Endothelial cell (in vitro differentiated cells): ENCODE measurements at regions not wholly inside any gene's neighbourhood (a gene's known extent, or its start where the extent isn't known, plus 50 kb on each side); places are given as distances from the start of the nearest gene placed in this dataset.

Experiments used
- DNase-seq: peaks from one replicate; pipeline ENCODE4 v3.0.0; 2021; ENCODE audit warnings: low spot score
- H3K27ac Mint-ChIP-seq: one replicate; pipeline ENCODE4 v1.8.0; 2021; ENCODE audit warnings: mixed read lengths, inconsistent platforms; ENCODE audit not compliant: unreplicated experiment
- H3K27me3 Mint-ChIP-seq: one replicate; pipeline ENCODE4 v1.8.0; 2021; ENCODE audit warnings: mild to moderate bottlenecking, moderate library complexity, mixed read lengths, inconsistent platforms; ENCODE audit not compliant: unreplicated experiment
- H3K36me3 Mint-ChIP-seq: one replicate; pipeline ENCODE4 v1.8.0; 2021; ENCODE audit warnings: mild to moderate bottlenecking, low read depth, mixed read lengths, inconsistent platforms; ENCODE audit not compliant: unreplicated experiment
- H3K4me1 Mint-ChIP-seq: one replicate; pipeline ENCODE4 v1.8.0; 2021; ENCODE audit warnings: mild to moderate bottlenecking, mixed read lengths, inconsistent platforms; ENCODE audit not compliant: unreplicated experiment
- H3K4me3 Mint-ChIP-seq: one replicate; pipeline ENCODE4 v1.8.0; 2021; ENCODE audit warnings: mild to moderate bottlenecking, mixed read lengths, inconsistent platforms; ENCODE audit not compliant: unreplicated experiment
- H3K9me3 Mint-ChIP-seq: one replicate; pipeline ENCODE4 v1.8.0; 2021; ENCODE audit warnings: mixed read lengths, inconsistent platforms; ENCODE audit not compliant: unreplicated experiment
- TF ChIP-seq, protein P1 (sequence below): fragments of 200-600 bp; sonication (generic); IDR thresholded peaks from one replicate; pipeline ENCODE4 v1.5.0; 2021; ENCODE audit warnings: antibody characterized with exemption; ENCODE audit not compliant: unreplicated experiment

DNA sequence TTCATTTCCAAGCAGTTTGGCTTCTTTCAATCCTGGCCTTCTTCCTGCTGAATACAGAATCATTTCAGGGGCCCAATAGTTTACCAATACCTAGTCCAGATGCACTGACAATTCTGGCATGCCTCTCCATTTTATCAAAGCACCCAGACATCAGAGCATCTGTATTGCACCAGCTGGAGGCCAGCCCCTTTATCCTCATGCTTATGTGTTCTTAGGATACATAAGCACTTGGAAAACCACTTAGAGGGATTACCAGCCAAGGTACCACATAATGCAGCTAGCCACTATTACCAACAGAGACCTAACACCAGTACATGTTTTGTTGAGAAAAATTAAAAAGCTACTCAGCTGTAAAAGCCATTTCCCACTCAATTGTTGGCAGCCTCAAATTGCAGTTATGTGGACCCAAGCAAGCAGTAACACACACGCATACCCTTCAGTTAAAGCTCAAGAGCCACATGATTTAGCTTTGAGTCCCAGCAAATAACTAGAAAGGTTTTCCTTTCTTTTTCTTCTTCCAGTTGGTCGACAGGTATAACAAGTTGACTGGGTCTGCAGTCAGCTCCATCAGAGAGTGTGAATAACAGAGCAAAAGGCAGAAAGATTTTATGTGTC lies 263.8 kb downstream of the DIO2 start:
- no peak for DNase-seq
- Mint-ChIP-seq H3K27ac (no peak overlapping the region), H3K27me3 (no peaks in the 10 kb centered on the region), H3K36me3 (no peaks in the 10 kb centered on the region), H3K4me1 (no peaks in the 10 kb centered on the region), H3K4me3 (no peak overlapping the region), H3K9me3 (no peaks in the 10 kb centered on the region)
- TF ChIP-seq, protein P1, sequence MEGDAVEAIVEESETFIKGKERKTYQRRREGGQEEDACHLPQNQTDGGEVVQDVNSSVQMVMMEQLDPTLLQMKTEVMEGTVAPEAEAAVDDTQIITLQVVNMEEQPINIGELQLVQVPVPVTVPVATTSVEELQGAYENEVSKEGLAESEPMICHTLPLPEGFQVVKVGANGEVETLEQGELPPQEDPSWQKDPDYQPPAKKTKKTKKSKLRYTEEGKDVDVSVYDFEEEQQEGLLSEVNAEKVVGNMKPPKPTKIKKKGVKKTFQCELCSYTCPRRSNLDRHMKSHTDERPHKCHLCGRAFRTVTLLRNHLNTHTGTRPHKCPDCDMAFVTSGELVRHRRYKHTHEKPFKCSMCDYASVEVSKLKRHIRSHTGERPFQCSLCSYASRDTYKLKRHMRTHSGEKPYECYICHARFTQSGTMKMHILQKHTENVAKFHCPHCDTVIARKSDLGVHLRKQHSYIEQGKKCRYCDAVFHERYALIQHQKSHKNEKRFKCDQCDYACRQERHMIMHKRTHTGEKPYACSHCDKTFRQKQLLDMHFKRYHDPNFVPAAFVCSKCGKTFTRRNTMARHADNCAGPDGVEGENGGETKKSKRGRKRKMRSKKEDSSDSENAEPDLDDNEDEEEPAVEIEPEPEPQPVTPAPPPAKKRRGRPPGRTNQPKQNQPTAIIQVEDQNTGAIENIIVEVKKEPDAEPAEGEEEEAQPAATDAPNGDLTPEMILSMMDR = no peak

DNA sequence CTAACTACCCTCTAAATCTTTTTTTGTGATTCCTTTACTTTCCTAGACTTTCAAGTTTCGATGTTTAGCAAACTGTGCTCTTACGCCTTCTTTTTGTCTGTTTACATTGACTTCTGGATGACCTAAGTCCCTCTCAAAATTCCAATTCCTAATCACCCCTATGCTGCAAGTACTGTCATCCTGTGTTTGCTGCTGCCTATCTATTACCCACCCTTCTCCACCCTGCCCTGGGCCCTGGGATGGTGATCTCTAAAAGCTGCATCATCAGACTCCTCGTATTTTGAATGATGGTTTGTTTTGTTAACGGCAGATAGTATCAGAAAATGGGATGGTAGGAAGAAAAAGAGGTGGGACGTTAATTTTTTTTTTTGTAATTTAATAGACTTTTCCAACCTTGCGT lies 272.1 kb downstream of the DIO2 start:
- no peaks in the 10 kb centered on the region for H3K36me3 Mint-ChIP-seq
- H3K9me3 Mint-ChIP-seq = no peaks in the 10 kb centered on the region
- no peak for DNase-seq
- H3K27ac Mint-ChIP-seq = no peak overlapping the region
- H3K4me1 Mint-ChIP-seq = no peaks in the 10 kb centered on the region
- no peaks in the 10 kb centered on the region for H3K27me3 Mint-ChIP-seq
- no peak overlapping the region for H3K4me3 Mint-ChIP-seq
- TF ChIP-seq, protein P1 = no peak

DNA sequence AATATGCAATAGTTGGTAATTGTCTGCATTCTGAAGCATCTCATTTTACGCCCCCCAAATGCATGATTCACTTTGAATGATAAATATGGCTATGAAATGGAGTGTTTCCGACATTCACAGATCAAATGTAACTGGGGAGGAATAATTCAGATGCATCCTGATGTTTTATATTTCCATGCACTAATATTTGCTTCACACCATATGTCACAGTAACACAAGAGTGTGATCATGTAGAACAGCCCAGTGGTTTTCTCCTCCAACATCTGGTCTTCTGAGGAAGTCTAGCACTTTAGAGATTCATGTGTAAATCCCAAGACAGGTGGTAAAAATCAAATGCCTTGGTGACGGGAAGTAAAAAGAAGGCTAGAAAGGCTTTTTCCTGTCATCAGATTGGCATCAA lies 273.1 kb downstream of the DIO2 start:
- H3K9me3 Mint-ChIP-seq = no peaks in the 10 kb centered on the region
- TF ChIP-seq, protein P1 = no peak
- H3K27ac Mint-ChIP-seq = no peak overlapping the region
- no peaks in the 10 kb centered on the region for H3K36me3 Mint-ChIP-seq
- no peak for DNase-seq
- H3K4me1 Mint-ChIP-seq = no peaks in the 10 kb centered on the region
- H3K27me3 Mint-ChIP-seq = no peaks in the 10 kb centered on the region
- no peak overlapping the region for H3K4me3 Mint-ChIP-seq

DNA sequence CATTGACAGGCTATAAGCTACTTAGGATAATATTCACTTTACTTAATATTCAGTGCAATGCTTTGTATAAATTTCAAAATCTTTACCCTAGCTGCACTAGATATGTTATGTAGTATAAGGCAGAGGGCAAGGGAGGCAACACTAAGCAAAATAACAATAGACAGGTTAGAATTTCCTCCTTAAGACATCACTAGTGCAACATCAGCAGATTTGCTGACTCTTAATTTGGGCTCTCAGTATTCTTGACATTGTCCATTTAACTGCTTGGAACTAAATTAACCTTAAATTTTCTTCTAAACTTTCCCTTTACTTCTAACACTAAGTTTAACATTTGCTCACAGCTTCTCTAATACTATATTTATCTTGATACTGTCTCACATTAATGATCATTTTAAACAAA lies 273.9 kb downstream of the DIO2 start:
- Mint-ChIP-seq H3K9me3 (no peaks in the 10 kb centered on the region), H3K27ac (no peak overlapping the region), H3K27me3 (no peaks in the 10 kb centered on the region), H3K4me1 (no peaks in the 10 kb centered on the region), H3K36me3 (no peaks in the 10 kb centered on the region), H3K4me3 (no peak overlapping the region)
- no peak for DNase-seq
- TF ChIP-seq, protein P1 = no peak

DNA sequence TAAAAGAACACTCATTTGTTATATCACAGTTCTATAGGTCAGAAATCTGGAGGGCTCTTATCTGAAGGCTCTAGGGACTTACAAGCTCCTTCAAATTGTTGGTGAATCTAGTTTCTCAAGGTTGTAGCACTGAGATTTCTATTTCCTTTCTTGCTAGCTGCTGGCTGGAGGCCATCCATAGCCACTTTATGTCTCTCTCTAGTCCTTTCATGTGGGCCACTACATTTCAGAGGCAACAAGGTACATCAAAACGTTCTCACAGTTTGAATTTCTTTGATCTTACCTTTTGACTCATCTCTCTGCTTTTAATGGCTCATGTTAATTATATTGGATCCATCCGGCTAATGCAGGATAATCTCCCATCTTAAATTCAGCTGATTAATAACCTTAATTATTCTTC lies 286.8 kb downstream of the DIO2 start:
- Mint-ChIP-seq H3K4me3 (no peak overlapping the region), H3K36me3 (no peaks in the 10 kb centered on the region), H3K4me1 (no peaks in the 10 kb centered on the region), H3K9me3 (no peaks in the 10 kb centered on the region), H3K27me3 (no peaks in the 10 kb centered on the region), H3K27ac (no peak overlapping the region)
- no peak for DNase-seq
- TF ChIP-seq, protein P1 = no peak
